MCF 10A (cell line): ENCODE measurements at regions not wholly inside any gene's neighbourhood (a gene's known extent, or its start where the extent isn't known, plus 50 kb on each side); places are given as distances from the start of the nearest gene placed in this dataset.
A peak's percentile ranks its signal among the peaks of the same experiment; 100 is the strongest.

Experiments used
- BruUV-seq: library from RNA; stranded (reverse); fragments of 400-500 nt; replicated peaks from 2 replicates; lab custom pipeline; 2021; lab: Mats Ljungman, UMichigan
- CTCF ChIA-PET: fragments of 300-600 bp; sonication (Branson Sonifier 250); formaldehyde crosslinking; extraction: SDS; loops from one replicate; lab custom pipeline; 2021; ENCODE audit warnings: antibody characterized with exemption, inconsistent platforms; lab: Yijun Ruan, JAX
- POLR2A ChIA-PET: fragments of 300-600, 350-650 bp; sonication (Branson Sonifier 250); formaldehyde crosslinking; extraction: SDS; loops from one replicate; lab custom pipeline; 2020; ENCODE audit warnings: antibody characterized with exemption, inconsistent platforms; lab: Yijun Ruan, JAX
- DNase-seq: peaks from one replicate; pipeline ENCODE4 v3.0.0-alpha.2; 2018; ENCODE audit not compliant: unreplicated experiment
- H3K27ac Mint-ChIP-seq: one replicate; pipeline ENCODE4 v1.8.0; 2022; ENCODE audit warnings: mild to moderate bottlenecking, low read depth, mixed read lengths; ENCODE audit not compliant: unreplicated experiment
- H3K27me3 Mint-ChIP-seq: one replicate; pipeline ENCODE4 v1.8.0; 2022; ENCODE audit warnings: mixed read lengths; ENCODE audit not compliant: insufficient read depth, unreplicated experiment
- H3K36me3 Mint-ChIP-seq: one replicate; pipeline ENCODE4 v1.8.0; 2022; ENCODE audit warnings: mild to moderate bottlenecking, moderate library complexity, mixed read lengths; ENCODE audit not compliant: insufficient read depth, unreplicated experiment
- H3K4me1 Mint-ChIP-seq: one replicate; pipeline ENCODE4 v1.8.0; 2022; ENCODE audit warnings: mixed read lengths; ENCODE audit not compliant: insufficient read depth, unreplicated experiment
- H3K4me3 Mint-ChIP-seq: one replicate; pipeline ENCODE4 v1.8.0; 2022; ENCODE audit warnings: mild to moderate bottlenecking, moderate library complexity, mixed read lengths; ENCODE audit not compliant: unreplicated experiment
- H3K9me3 Mint-ChIP-seq: one replicate; pipeline ENCODE4 v1.8.0; 2022; ENCODE audit warnings: mixed read lengths; ENCODE audit not compliant: unreplicated experiment
- CTCF ChIP-seq: fragments of 200-600 bp; IDR thresholded peaks from one replicate; pipeline ENCODE4 v1.8.0; 2022; ENCODE audit warnings: antibody characterized with exemption, mild to moderate bottlenecking; ENCODE audit not compliant: unreplicated experiment
- intact Hi-C: fragments of 100-400 bp; cut with micrococcal nuclease; formaldehyde crosslinking; loops from 2 replicates; pipeline ENCODE4 v1.14.1; 2022

GRCh38 chr2:164015328-164016123, 279.7 kb upstream of the FIGN start:
- Mint-ChIP-seq H3K9me3 (no peaks in the 10 kb centered on the region), H3K27me3 (no peaks in the 10 kb centered on the region), H3K36me3 (no peaks in the 10 kb centered on the region), H3K27ac (no peak overlapping the region), H3K4me1 (no peaks in the 10 kb centered on the region), H3K4me3 (no peak overlapping the region)
- BruUV-seq = no TSS peak
- no peak for TF ChIP-seq CTCF
- no peak for DNase-seq
- ChIA-PET CTCF (interaction anchor here (0.6 to 0.7 kb wide), 2 partner anchors 61 to 435 kb away, joined by 4 read pairs; no protein-coding TSS in a partner anchor), POLR2A (no interaction called here)
- intact Hi-C loops = no loop called here

GRCh38 chr2:164014791-164015190, 279.0 kb upstream of the FIGN start:
- Mint-ChIP-seq H3K9me3 (no peaks in the 10 kb centered on the region), H3K4me3 (no peak overlapping the region), H3K4me1 (no peaks in the 10 kb centered on the region), H3K27me3 (no peaks in the 10 kb centered on the region), H3K36me3 (no peaks in the 10 kb centered on the region), H3K27ac (no peak overlapping the region)
- TF ChIP-seq CTCF = no peak
- ChIA-PET CTCF (interaction anchor here (0.6 to 1.5 kb wide), 4 partner anchors 46 to 667 kb away, joined by 3 to 4 read pairs (median 4); no protein-coding TSS in a partner anchor), POLR2A (no interaction called here)
- no peak for DNase-seq
- BruUV-seq = no TSS peak
- intact Hi-C loops = no loop called here

- Mint-ChIP-seq H3K27me3 (no peaks in the 10 kb centered on the region), H3K36me3 (no peaks in the 10 kb centered on the region), H3K9me3 (no peaks in the 10 kb centered on the region), H3K4me3 (no peak overlapping the region), H3K4me1 (no peaks in the 10 kb centered on the region), H3K27ac (no peak overlapping the region)
- intact Hi-C loops = no loop called here
- POLR2A ChIA-PET = interaction anchor here (0.5 kb wide), 1 partner anchor 60 kb away, joined by 6 read pairs; no protein-coding TSS in a partner anchor
- DNase-seq = peak; percentile 14
- TF ChIP-seq CTCF = no peak
- CTCF ChIA-PET = interaction anchor here (0.6 to 1.5 kb wide), 4 partner anchors 46 to 667 kb away, joined by 3 to 4 read pairs (median 4); no protein-coding TSS in a partner anchor
- BruUV-seq = no TSS peak
Measured at GRCh38 chr2:164014068-164014731, 278.4 kb upstream of the FIGN start.

GRCh38 chr2:164012581-164012980, 276.8 kb upstream of the FIGN start:
- Mint-ChIP-seq H3K36me3 (no peaks in the 10 kb centered on the region), H3K27ac (no peak overlapping the region), H3K4me3 (no peak overlapping the region), H3K9me3 (no peaks in the 10 kb centered on the region), H3K4me1 (no peaks in the 10 kb centered on the region), H3K27me3 (no peaks in the 10 kb centered on the region)
- ChIA-PET CTCF (interaction anchor here (0.6 kb wide), 1 partner anchor 1401 kb away, joined by 3 read pairs; no protein-coding TSS in a partner anchor), POLR2A (no interaction called here)
- intact Hi-C loops = no loop called here
- DNase-seq = no peak
- TF ChIP-seq CTCF = no peak
- BruUV-seq = no TSS peak
